Activated naive CD4-positive, alpha-beta T cell treated with Interleukin-2 at 50 U/mL for 16 hours (primary cell): ENCODE measurements at regions not wholly inside any gene's neighbourhood (a gene's known extent, or its start where the extent isn't known, plus 50 kb on each side); places are given as distances from the start of the nearest gene placed in this dataset.
"Not testable (repeated sequence)": the region's sequence is repeated elsewhere in the genome, so short reads cannot be mapped to it uniquely, and the experiment has no call there.

ENCODE experiments used
- DNase-seq: peaks from one replicate; pipeline ENCODE4 v3.0.0-alpha.2; 2020

- DNase-seq, result no peak
Measured at GRCh38 chr4:60581919-60582536, 618.1 kb upstream of the ADGRL3 start.

GRCh38 chr4:60588556-60588955, 611.6 kb upstream of the ADGRL3 start:
- no peak for DNase-seq

GRCh38 chr4:60589425-60589824, 610.7 kb upstream of the ADGRL3 start:
- no peak for DNase-seq

GRCh38 chr4:60590116-60590515, 610.0 kb upstream of the ADGRL3 start:
- DNase-seq, result no peak

- DNase-seq, result no peak
Measured at GRCh38 chr4:60605646-60606354, 594.3 kb upstream of the ADGRL3 start.

- no peak for DNase-seq
Measured at GRCh38 chr4:60611762-60612496, 588.2 kb upstream of the ADGRL3 start.

GRCh38 chr4:60617731-60618130, 582.4 kb upstream of the ADGRL3 start:
- DNase-seq, result no peak

GRCh38 chr4:60619531-60620305, 580.4 kb upstream of the ADGRL3 start:
- no peak for DNase-seq

GRCh38 chr4:60637976-60638375, 562.1 kb upstream of the ADGRL3 start:
- no peak for DNase-seq

GRCh38 chr4:60648774-60649173, 551.4 kb upstream of the ADGRL3 start:
- DNase-seq, result no peak

GRCh38 chr4:60652933-60653332, 547.2 kb upstream of the ADGRL3 start:
- no peak for DNase-seq

- DNase-seq, result no peak
Measured at GRCh38 chr4:60655356-60655755, 544.8 kb upstream of the ADGRL3 start.

GRCh38 chr4:60656171-60656570, 544.0 kb upstream of the ADGRL3 start:
- no peak for DNase-seq

GRCh38 chr4:60657041-60657440, 543.1 kb upstream of the ADGRL3 start:
- DNase-seq, result no peak

- DNase-seq, result no peak
Measured at GRCh38 chr4:60657807-60658206, 542.3 kb upstream of the ADGRL3 start.

- no peak for DNase-seq
Measured at GRCh38 chr4:60663769-60664168, 536.4 kb upstream of the ADGRL3 start.

GRCh38 chr4:60682901-60683300, 517.2 kb upstream of the ADGRL3 start:
- no peak for DNase-seq

GRCh38 chr4:60683357-60683756, 516.8 kb upstream of the ADGRL3 start:
- DNase-seq, result no peak

- no peak for DNase-seq
Measured at GRCh38 chr4:60683973-60684372, 516.2 kb upstream of the ADGRL3 start.

- DNase-seq, result not testable (repeated sequence)
Measured at GRCh38 chr4:60696062-60696461, 504.1 kb upstream of the ADGRL3 start.

GRCh38 chr4:60709061-60709460, 491.1 kb upstream of the ADGRL3 start:
- DNase-seq, result no peak

GRCh38 chr4:60718874-60719273, 481.3 kb upstream of the ADGRL3 start:
- no peak for DNase-seq

- DNase-seq, result no peak
Measured at GRCh38 chr4:60721685-60722084, 478.4 kb upstream of the ADGRL3 start.
